Activated CD4-positive, alpha-beta memory T cell treated with anti-CD3 and anti-CD28 coated beads for 36 hours (primary cell): ENCODE measurements at regions not wholly inside any gene's neighbourhood (a gene's known extent, or its start where the extent isn't known, plus 50 kb on each side); places are given as distances from the start of the nearest gene placed in this dataset.
"Not testable (repeated sequence)": the region's sequence is repeated elsewhere in the genome, so short reads cannot be mapped to it uniquely, and the experiment has no call there.

Experiments used
- CTCF ChIA-PET: fragments of 350-600 bp; sonication (Branson Sonifier 250); formaldehyde crosslinking; loops from one replicate; lab custom pipeline; 2021; ENCODE audit warnings: antibody characterized with exemption, inconsistent platforms; lab: Charles Lee
- POLR2A ChIA-PET: fragments of 350-600 bp; sonication (Branson Sonifier 250); formaldehyde crosslinking; loops from one replicate; lab custom pipeline; 2021; ENCODE audit warnings: antibody characterized with exemption; lab: Charles Lee
- DNase-seq: peaks from one replicate; pipeline ENCODE4 v3.0.0-alpha.2; 2020
- H3K27ac Mint-ChIP-seq: one replicate; pipeline ENCODE4 v1.8.0; 2021; ENCODE audit warnings: mixed read lengths
- H3K27me3 Mint-ChIP-seq: one replicate; pipeline ENCODE4 v1.8.0; 2021; ENCODE audit warnings: mixed read lengths
- H3K36me3 Mint-ChIP-seq: one replicate; pipeline ENCODE4 v1.8.0; 2021; ENCODE audit warnings: mixed read lengths
- H3K4me1 Mint-ChIP-seq: one replicate; pipeline ENCODE4 v1.8.0; 2021; ENCODE audit warnings: low read depth, mixed read lengths
- H3K4me3 Mint-ChIP-seq: one replicate; pipeline ENCODE4 v1.8.0; 2021; ENCODE audit warnings: mild to moderate bottlenecking, mixed read lengths
- H3K9me3 Mint-ChIP-seq: one replicate; pipeline ENCODE4 v1.8.0; 2021; ENCODE audit warnings: mixed read lengths
- intact Hi-C: fragments of 100-400 bp; cut with micrococcal nuclease; formaldehyde crosslinking; loops from one replicate; pipeline ENCODE4 v1.15.1; 2023

- no peaks in the 10 kb centered on the region for H3K27me3 Mint-ChIP-seq
- no peak for DNase-seq
- H3K36me3 Mint-ChIP-seq, result no peaks in the 10 kb centered on the region
- intact Hi-C loops, result no loop called here
- H3K27ac Mint-ChIP-seq, result no peak overlapping the region
- H3K4me3 Mint-ChIP-seq, result no peak overlapping the region
- ChIA-PET POLR2A (no interaction called here), CTCF (no interaction called here)
- no peaks in the 10 kb centered on the region for H3K4me1 Mint-ChIP-seq
- H3K9me3 Mint-ChIP-seq, result no peaks in the 10 kb centered on the region
Observed at GRCh38 chr6:93008375-93008774, 411.0 kb downstream of the EPHA7 start.

GRCh38 chr6:92989656-92990055, 429.7 kb downstream of the EPHA7 start:
- H3K4me3 Mint-ChIP-seq, result no peak overlapping the region
- DNase-seq, result no peak
- H3K4me1 Mint-ChIP-seq, result no peaks in the 10 kb centered on the region
- no peaks in the 10 kb centered on the region for H3K27me3 Mint-ChIP-seq
- H3K36me3 Mint-ChIP-seq, result no peaks in the 10 kb centered on the region
- H3K9me3 Mint-ChIP-seq, result peaks cover 6% of the 10 kb centered on the region
- CTCF ChIA-PET, result no interaction called here
- POLR2A ChIA-PET, result no interaction called here
- intact Hi-C loops, result no loop called here
- no peak overlapping the region for H3K27ac Mint-ChIP-seq

- no peaks in the 10 kb centered on the region for H3K4me1 Mint-ChIP-seq
- no peak overlapping the region for H3K27ac Mint-ChIP-seq
- CTCF ChIA-PET, result no interaction called here
- H3K4me3 Mint-ChIP-seq, result no peak overlapping the region
- peaks cover 3% of the 10 kb centered on the region for H3K9me3 Mint-ChIP-seq
- no peak for DNase-seq
- no peaks in the 10 kb centered on the region for H3K36me3 Mint-ChIP-seq
- intact Hi-C loops, result no loop called here
- POLR2A ChIA-PET, result no interaction called here
- H3K27me3 Mint-ChIP-seq, result no peaks in the 10 kb centered on the region
Observed at GRCh38 chr6:92979281-92979680, 440.1 kb downstream of the EPHA7 start.

- H3K36me3 Mint-ChIP-seq, result no peaks in the 10 kb centered on the region
- H3K27me3 Mint-ChIP-seq, result no peaks in the 10 kb centered on the region
- no peak overlapping the region for H3K4me3 Mint-ChIP-seq
- intact Hi-C loops, result no loop called here
- no peak for DNase-seq
- H3K9me3 Mint-ChIP-seq, result no peaks in the 10 kb centered on the region
- ChIA-PET CTCF (no interaction called here), POLR2A (no interaction called here)
- no peak overlapping the region for H3K27ac Mint-ChIP-seq
- H3K4me1 Mint-ChIP-seq, result no peaks in the 10 kb centered on the region
Observed at GRCh38 chr6:92977018-92977417, 442.3 kb downstream of the EPHA7 start.

- Mint-ChIP-seq H3K27ac (no peak overlapping the region), H3K9me3 (peaks cover 5% of the 10 kb centered on the region)
- POLR2A ChIA-PET, result no interaction called here
Observed at GRCh38 chr6:92967362-92967761, 452.0 kb downstream of the EPHA7 start.

GRCh38 chr6:92962846-92963245, 456.5 kb downstream of the EPHA7 start:
- H3K36me3 Mint-ChIP-seq, result no peaks in the 10 kb centered on the region
- peaks cover 18% of the 10 kb centered on the region for H3K9me3 Mint-ChIP-seq
- CTCF ChIA-PET, result no interaction called here
- H3K27ac Mint-ChIP-seq, result no peak overlapping the region
- intact Hi-C loops, result no loop called here
- no peak for DNase-seq
- H3K4me3 Mint-ChIP-seq, result no peak overlapping the region
- no peaks in the 10 kb centered on the region for H3K27me3 Mint-ChIP-seq
- no peaks in the 10 kb centered on the region for H3K4me1 Mint-ChIP-seq
- POLR2A ChIA-PET, result no interaction called here

More at GRCh38 chr6:92967362-92967761, 452.0 kb downstream of the EPHA7 start:
- DNase-seq, result no peak
- Mint-ChIP-seq H3K4me1 (no peaks in the 10 kb centered on the region), H3K27me3 (no peaks in the 10 kb centered on the region), H3K36me3 (no peaks in the 10 kb centered on the region), H3K4me3 (no peak overlapping the region)
- intact Hi-C loops, result no loop called here
- CTCF ChIA-PET, result no interaction called here

- DNase-seq, intact Hi-C loops, H3K9me3 Mint-ChIP-seq, H3K36me3 Mint-ChIP-seq, H3K4me3 Mint-ChIP-seq, H3K27ac Mint-ChIP-seq, H3K4me1 Mint-ChIP-seq, H3K27me3 Mint-ChIP-seq, POLR2A ChIA-PET, CTCF ChIA-PET: not testable (repeated sequence)
Observed at GRCh38 chr6:92952111-92952510, 467.2 kb downstream of the EPHA7 start.

GRCh38 chr6:92945799-92946198, 473.6 kb downstream of the EPHA7 start:
- Mint-ChIP-seq H3K4me3 (no peak overlapping the region), H3K27me3 (no peaks in the 10 kb centered on the region), H3K9me3 (peaks cover 2% of the 10 kb centered on the region), H3K36me3 (no peaks in the 10 kb centered on the region), H3K27ac (no peak overlapping the region), H3K4me1 (no peaks in the 10 kb centered on the region)
- intact Hi-C loops, result no loop called here
- DNase-seq, result no peak
- ChIA-PET POLR2A (no interaction called here), CTCF (no interaction called here)

GRCh38 chr6:92944132-92944531, 475.2 kb downstream of the EPHA7 start:
- Mint-ChIP-seq H3K27me3 (no peaks in the 10 kb centered on the region), H3K27ac (no peak overlapping the region), H3K9me3 (no peaks in the 10 kb centered on the region), H3K36me3 (no peaks in the 10 kb centered on the region), H3K4me1 (no peaks in the 10 kb centered on the region), H3K4me3 (no peak overlapping the region)
- ChIA-PET CTCF (no interaction called here), POLR2A (no interaction called here)
- no peak for DNase-seq
- intact Hi-C loops, result no loop called here

- Mint-ChIP-seq H3K4me3 (no peak overlapping the region), H3K36me3 (no peaks in the 10 kb centered on the region), H3K4me1 (no peaks in the 10 kb centered on the region), H3K27me3 (no peaks in the 10 kb centered on the region), H3K9me3 (no peaks in the 10 kb centered on the region), H3K27ac (no peak overlapping the region)
- CTCF ChIA-PET, result no interaction called here
- intact Hi-C loops, result no loop called here
- POLR2A ChIA-PET, result no interaction called here
- no peak for DNase-seq
Observed at GRCh38 chr6:92942549-92942948, 476.8 kb downstream of the EPHA7 start.

- ChIA-PET POLR2A (no interaction called here), CTCF (no interaction called here)
- no peaks in the 10 kb centered on the region for H3K36me3 Mint-ChIP-seq
- H3K9me3 Mint-ChIP-seq, result peaks cover 13% of the 10 kb centered on the region
- H3K4me1 Mint-ChIP-seq, result no peaks in the 10 kb centered on the region
- H3K4me3 Mint-ChIP-seq, result no peak overlapping the region
- intact Hi-C loops, result no loop called here
- no peak overlapping the region for H3K27ac Mint-ChIP-seq
- no peak for DNase-seq
- no peaks in the 10 kb centered on the region for H3K27me3 Mint-ChIP-seq
Observed at GRCh38 chr6:92934625-92935024, 484.7 kb downstream of the EPHA7 start.

GRCh38 chr6:92930171-92930570, 489.2 kb downstream of the EPHA7 start:
- DNase-seq, result no peak
- Mint-ChIP-seq H3K9me3 (peaks cover 19% of the 10 kb centered on the region), H3K4me3 (no peak overlapping the region), H3K27ac (no peak overlapping the region), H3K36me3 (no peaks in the 10 kb centered on the region), H3K4me1 (no peaks in the 10 kb centered on the region), H3K27me3 (no peaks in the 10 kb centered on the region)
- POLR2A ChIA-PET, result no interaction called here
- intact Hi-C loops, result no loop called here
- CTCF ChIA-PET, result no interaction called here

GRCh38 chr6:92922216-92922806, 497.0 kb downstream of the EPHA7 start:
- intact Hi-C loops, result no loop called here
- POLR2A ChIA-PET, result no interaction called here
- DNase-seq, result no peak
- no peak overlapping the region for H3K27ac Mint-ChIP-seq
- no peaks in the 10 kb centered on the region for H3K27me3 Mint-ChIP-seq
- CTCF ChIA-PET, result no interaction called here
- no peak overlapping the region for H3K4me3 Mint-ChIP-seq
- no peaks in the 10 kb centered on the region for H3K9me3 Mint-ChIP-seq
- H3K36me3 Mint-ChIP-seq, result no peaks in the 10 kb centered on the region
- H3K4me1 Mint-ChIP-seq, result no peaks in the 10 kb centered on the region
